GM23338 (cell line): ENCODE measurements at regions not wholly inside any gene's neighbourhood (a gene's known extent, or its start where the extent isn't known, plus 50 kb on each side); places are given as distances from the start of the nearest gene placed in this dataset.

Experiments
- ATAC-seq: fragments of 200-7000 bp; cut with Tn5 transposase; 3 replicates; pipeline ENCODE4 v1.9.1; 2020
- DNase-seq: peaks from one replicate; pipeline ENCODE4 v3.0.0-alpha.2; 2015; ENCODE audit warnings: low spot score
- H2AFZ ChIP-seq: fragments of 200-600 bp; sonication (generic); 2 replicates; pipeline ENCODE4 v1.8.0; 2016; ENCODE audit warnings: antibody characterized with exemption, mild to moderate bottlenecking, moderate library complexity
- H3F3A ChIP-seq: fragments of 200-600 bp; sonication (generic); replicated peaks from 2 replicates; pipeline ENCODE4 v1.8.0; 2017; ENCODE audit warnings: antibody characterized with exemption, mixed run types, low read depth
- H3K27ac ChIP-seq: fragments of 200-600 bp; sonication (generic); 2 replicates; pipeline ENCODE4 v1.6.1; 2016; ENCODE audit warnings: low read depth
- H3K27me3 ChIP-seq: fragments of 200-600 bp; sonication (generic); 2 replicates; pipeline ENCODE4 v1.8.0; 2016; ENCODE audit warnings: mild to moderate bottlenecking, mixed run types, moderate library complexity; ENCODE audit not compliant: insufficient read depth
- H3K36me3 ChIP-seq: fragments of 200-600 bp; sonication (generic); 2 replicates; pipeline ENCODE4 v1.8.0; 2016; ENCODE audit warnings: mild to moderate bottlenecking; ENCODE audit not compliant: insufficient read depth
- H3K4me1 ChIP-seq: fragments of 200-600 bp; sonication (generic); 2 replicates; pipeline ENCODE4 v1.8.0; 2016; ENCODE audit warnings: mild to moderate bottlenecking, moderate library complexity; ENCODE audit not compliant: insufficient read depth
- H3K4me2 ChIP-seq: fragments of 200-600 bp; sonication (generic); 2 replicates; pipeline ENCODE4 v1.7.1; 2017; ENCODE audit warnings: mixed run types
- H3K4me3 ChIP-seq: fragments of 200-600 bp; sonication (generic); 2 replicates; pipeline ENCODE4 v1.6.1; 2016; ENCODE audit warnings: mixed run types
- H3K79me2 ChIP-seq: fragments of 200-600 bp; sonication (generic); replicated peaks from 2 replicates; pipeline ENCODE4 v1.8.0; 2017; ENCODE audit warnings: mild to moderate bottlenecking; ENCODE audit not compliant: insufficient read depth
- H3K9me2 ChIP-seq: fragments of 200-600 bp; sonication (generic); 2 replicates; pipeline ENCODE4 v1.8.0; 2017; ENCODE audit not compliant: insufficient read depth
- H4K20me1 ChIP-seq: fragments of 200-600 bp; sonication (generic); replicated peaks from 2 replicates; pipeline ENCODE4 v1.8.0; 2017; ENCODE audit warnings: mild to moderate bottlenecking; ENCODE audit not compliant: insufficient read depth
- H3K27ac Mint-ChIP-seq: 2 replicates; pipeline ENCODE4 v1.8.0; 2020; ENCODE audit warnings: inconsistent platforms, mild to moderate bottlenecking, moderate library complexity, mixed read lengths
- H3K27me3 Mint-ChIP-seq: 3 replicates; pipeline ENCODE4 v1.8.0; 2022; ENCODE audit warnings: low read depth, mild to moderate bottlenecking, moderate library complexity, mixed read lengths, inconsistent platforms; ENCODE audit not compliant: insufficient read depth, poor library complexity
- H3K36me3 Mint-ChIP-seq: 3 replicates; pipeline ENCODE4 v1.8.0; 2021; ENCODE audit warnings: low read depth, mild to moderate bottlenecking, inconsistent platforms, moderate library complexity, mixed read lengths
- H3K4me1 Mint-ChIP-seq: 3 replicates; pipeline ENCODE4 v1.8.0; 2020; ENCODE audit warnings: mild to moderate bottlenecking, inconsistent platforms, mixed read lengths
- H3K4me3 Mint-ChIP-seq: 3 replicates; pipeline ENCODE4 v1.8.0; 2021; ENCODE audit warnings: moderate library complexity, mild to moderate bottlenecking, inconsistent platforms, mixed read lengths
- H3K9me3 Mint-ChIP-seq: 3 replicates; pipeline ENCODE4 v1.8.0; 2020; ENCODE audit warnings: moderate library complexity, mild to moderate bottlenecking, inconsistent platforms, mixed read lengths
- CTCF ChIP-seq, 2 experiments: fragments of 200-600 bp in 1 of 2; sonication (generic) in 1 of 2; conservative IDR thresholded peaks; 2 replicates each; pipeline versions ENCODE4 v1.5.1 to v1.6.1; 2016 to 2017; ENCODE audit warnings: antibody characterized with exemption in 2 of 2, low read depth in 2 of 2, mild to moderate bottlenecking in 2 of 2, moderate library complexity in 1 of 2
- ETS1 ChIP-seq: IDR thresholded peaks from 2 replicates; pipeline ENCODE4 v1.6.1; 2016; ENCODE audit warnings: antibody characterized with exemption
- EZH2 ChIP-seq: fragments of 200-600 bp; sonication (generic); IDR thresholded peaks from one replicate; pipeline ENCODE4 v1.8.0; 2017; ENCODE audit warnings: antibody characterized with exemption, mild to moderate bottlenecking, low read depth; ENCODE audit not compliant: unreplicated experiment
- EZH2phosphoT487 ChIP-seq: fragments of 200-600 bp; sonication (generic); IDR thresholded peaks from one replicate; pipeline ENCODE4 v1.8.1; 2018; ENCODE audit warnings: antibody characterized with exemption; ENCODE audit not compliant: unreplicated experiment
- REST ChIP-seq: IDR thresholded peaks from one replicate; pipeline ENCODE4 v1.6.1; 2018; ENCODE audit warnings: antibody characterized with exemption; ENCODE audit not compliant: unreplicated experiment
- STAT1 ChIP-seq: IDR thresholded peaks from one replicate; pipeline ENCODE4 v1.6.1; 2016; ENCODE audit warnings: antibody characterized with exemption; ENCODE audit not compliant: unreplicated experiment
- ZNF114 ChIP-seq: fragments of 250-450 bp; sonication (Bioruptor Pico); IDR thresholded peaks from 2 replicates; pipeline ENCODE4 v1.5.0; 2020; ENCODE audit warnings: mild to moderate bottlenecking, moderate library complexity
- ZNF331 ChIP-seq: fragments of 250-450 bp; sonication (Bioruptor Pico); IDR thresholded peaks from 2 replicates; pipeline ENCODE4 v1.5.0; 2020; ENCODE audit warnings: low read depth, mild to moderate bottlenecking, moderate library complexity
- ZNF462 ChIP-seq: fragments of 250-450 bp; sonication (Bioruptor Pico); IDR thresholded peaks from 2 replicates; pipeline ENCODE4 v1.5.0; 2020; ENCODE audit warnings: mild to moderate bottlenecking, moderate library complexity

- no peak overlapping the region for H3K27ac ChIP-seq
- no peak overlapping the region for H2AFZ ChIP-seq
- no peaks in the 10 kb centered on the region for H3K9me3 Mint-ChIP-seq
- H3K4me3 ChIP-seq = no peak overlapping the region
- H3K4me1 ChIP-seq = no peaks in the 10 kb centered on the region
- H3K36me3 Mint-ChIP-seq = no peaks in the 10 kb centered on the region
- no peak overlapping the region for H3K4me2 ChIP-seq
- H3K4me1 Mint-ChIP-seq = no peaks in the 10 kb centered on the region
- DNase-seq = no peak
- H3K27me3 Mint-ChIP-seq = peaks cover 2% of the 10 kb centered on the region
- TF ChIP-seq ZNF114 (no peak), ZNF331 (CRISPR knock-in tag) (no peak), REST (no peak), EZH2phosphoT487 (no peak)
- no peaks in the 10 kb centered on the region for H3K79me2 ChIP-seq
- H3K4me3 Mint-ChIP-seq = no peak overlapping the region
- no peaks in the 10 kb centered on the region for H3F3A ChIP-seq
- no peaks in the 10 kb centered on the region for H3K27me3 ChIP-seq
- no peaks in the 10 kb centered on the region for H3K36me3 ChIP-seq
- ATAC-seq = no peak
- H3K27ac Mint-ChIP-seq = no peak overlapping the region
- H3K9me2 ChIP-seq = no peaks in the 10 kb centered on the region
- H4K20me1 ChIP-seq = no peaks in the 10 kb centered on the region
These were observed 169.5 kb downstream of the BCHE start for GRCh38 chr3:165667676-165668075.

GRCh38 chr3:165658027-165658426 lies 179.2 kb downstream of the BCHE start:
- Histone ChIP-seq H3K4me1 (no peaks in the 10 kb centered on the region), H3K27me3 (no peaks in the 10 kb centered on the region), H3K4me2 (no peak overlapping the region), H3K4me3 (no peak overlapping the region), H3K36me3 (no peaks in the 10 kb centered on the region), H3K27ac (no peak overlapping the region), H3K9me2 (no peaks in the 10 kb centered on the region; the same call in 1 of the 2 replicates), H4K20me1 (no peaks in the 10 kb centered on the region), H3K79me2 (no peaks in the 10 kb centered on the region), H2AFZ (no peak overlapping the region), H3F3A (no peaks in the 10 kb centered on the region)
- Mint-ChIP-seq H3K27ac (no peak overlapping the region), H3K4me1 (no peaks in the 10 kb centered on the region), H3K4me3 (no peak overlapping the region), H3K36me3 (no peaks in the 10 kb centered on the region; the same call in 2 of the 3 replicates), H3K27me3 (no peaks in the 10 kb centered on the region), H3K9me3 (peaks cover 4% of the 10 kb centered on the region; the same call in 2 of the 3 replicates)
- no peak for ATAC-seq
- DNase-seq = no peak
- TF ChIP-seq ZNF331 (CRISPR knock-in tag) (no peak), ZNF462 (no peak), ETS1 (no peak), EZH2 (no peak), CTCF (conservative IDR thresholded peaks at IDR 0.05; ENCODE audit: low read depth in 2 of 2) (no peak), STAT1 (no peak)
